ENCODE measurements at regions not wholly inside any gene's neighbourhood (a gene's known extent, or its start where the extent isn't known, plus 50 kb on each side); places are given as distances from the start of the nearest gene placed in this dataset.

- no peaks in the 10 kb centered on the region for H3K4me1 ChIP-seq
- H3K27ac ChIP-seq: no peak overlapping the region
- no peaks in the 10 kb centered on the region for H3K27me3 ChIP-seq
- no peak for ATAC-seq
- H3K4me3 ChIP-seq: no peak overlapping the region
- no peaks in the 10 kb centered on the region for H3K36me3 ChIP-seq
- no peaks in the 10 kb centered on the region for H3K9me3 ChIP-seq
- TF ChIP-seq EP300 (IDR thresholded peaks at IDR 0.05) (no peak), POLR2A (IDR thresholded peaks at IDR 0.05) (no peak), POLR2AphosphoS5 (IDR thresholded peaks at IDR 0.05) (no peak), CTCF (IDR thresholded peaks at IDR 0.05) (no peak)
- WGBS, 2 donors (ENCODE audit: low coverage in 1 of 2): 45 to 53% methylated on average over 3 of the region's 3 CpGs
Observed at GRCh38 chr5:92566113-92566786, 1014.8 kb downstream of the NR2F1-AS1 start.

DNA sequence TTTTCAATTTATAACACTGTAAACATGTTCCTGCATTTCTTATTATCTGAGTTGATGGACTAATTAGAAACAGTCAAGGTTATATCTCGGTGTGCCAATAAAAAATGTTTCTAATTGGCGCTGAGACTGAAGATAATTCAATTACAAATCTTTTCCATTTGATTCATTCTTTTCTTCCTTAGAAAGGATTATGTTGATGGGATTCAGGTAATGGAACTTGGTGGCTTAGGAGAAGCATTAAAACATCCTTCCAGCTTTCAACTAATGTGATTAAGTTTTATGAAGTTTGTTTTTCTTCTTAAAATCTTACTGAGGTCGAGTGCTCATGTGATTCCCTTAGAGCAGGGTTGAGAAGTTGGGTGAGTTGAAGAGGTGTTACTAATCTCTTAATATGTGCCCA is 1015.3 kb downstream of the NR2F1-AS1 start:
- TF ChIP-seq POLR2A (IDR thresholded peaks at IDR 0.05) (no peak), EP300 (IDR thresholded peaks at IDR 0.05) (no peak), POLR2AphosphoS5 (IDR thresholded peaks at IDR 0.05) (no peak), CTCF (IDR thresholded peaks at IDR 0.05) (no peak)
- no peaks in the 10 kb centered on the region for H3K36me3 ChIP-seq
- H3K9me3 ChIP-seq: no peaks in the 10 kb centered on the region
- H3K4me1 ChIP-seq: no peaks in the 10 kb centered on the region
- 65 to 82% methylated on average over 3 of the region's 3 CpGs for WGBS, 2 donors (ENCODE audit: low coverage in 1 of 2)
- no peak overlapping the region for H3K27ac ChIP-seq
- ATAC-seq: no peak
- H3K4me3 ChIP-seq: no peak overlapping the region
- no peaks in the 10 kb centered on the region for H3K27me3 ChIP-seq

- ATAC-seq: no peak
- TF ChIP-seq CTCF (IDR thresholded peaks at IDR 0.05) (no peak), EP300 (IDR thresholded peaks at IDR 0.05) (no peak), POLR2AphosphoS5 (IDR thresholded peaks at IDR 0.05) (no peak), POLR2A (IDR thresholded peaks at IDR 0.05) (no peak)
- H3K27ac ChIP-seq: no peak overlapping the region
- no peaks in the 10 kb centered on the region for H3K4me1 ChIP-seq
- H3K9me3 ChIP-seq: no peaks in the 10 kb centered on the region
- H3K27me3 ChIP-seq: no peaks in the 10 kb centered on the region
- H3K36me3 ChIP-seq: no peaks in the 10 kb centered on the region
- H3K4me3 ChIP-seq: no peak overlapping the region
Observed at GRCh38 chr5:92562065-92562464, 1019.0 kb downstream of the NR2F1-AS1 start.

DNA sequence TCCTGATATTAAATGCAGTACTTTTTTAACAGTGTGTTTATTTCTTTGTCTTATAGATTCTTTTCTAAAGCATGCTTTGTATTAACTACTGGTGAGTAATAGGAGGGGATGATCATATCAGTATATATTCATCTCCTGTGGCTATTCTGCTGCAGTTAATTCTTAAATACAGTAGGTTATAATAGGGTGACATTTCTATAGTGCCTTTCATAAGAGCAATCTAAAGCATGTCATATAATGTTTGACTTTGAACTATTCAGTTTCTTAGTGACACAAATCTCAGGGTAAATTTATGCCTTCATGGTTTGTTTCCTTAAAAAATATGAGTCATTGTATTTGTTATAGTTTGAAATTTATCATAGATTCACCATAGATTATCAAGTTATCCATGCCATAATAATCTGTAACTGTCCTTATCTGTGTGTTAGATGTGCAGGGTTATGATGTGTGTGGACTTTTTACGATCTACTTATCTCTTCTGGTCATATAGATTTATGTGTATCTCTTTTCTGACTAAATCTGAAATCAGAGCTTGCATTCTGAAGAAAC is 1019.5 kb downstream of the NR2F1-AS1 start:
- H3K36me3 ChIP-seq: no peaks in the 10 kb centered on the region
- 71 to 85% methylated on average over 1 of the region's 1 CpG for WGBS, 2 donors (ENCODE audit: low coverage in 1 of 2)
- no peaks in the 10 kb centered on the region for H3K9me3 ChIP-seq
- H3K27me3 ChIP-seq: no peaks in the 10 kb centered on the region
- no peak overlapping the region for H3K4me3 ChIP-seq
- H3K27ac ChIP-seq: no peak overlapping the region
- TF ChIP-seq POLR2A (IDR thresholded peaks at IDR 0.05) (no peak), EP300 (IDR thresholded peaks at IDR 0.05) (no peak), POLR2AphosphoS5 (IDR thresholded peaks at IDR 0.05) (no peak), CTCF (IDR thresholded peaks at IDR 0.05) (no peak)
- no peak for ATAC-seq
- H3K4me1 ChIP-seq: no peaks in the 10 kb centered on the region

DNA sequence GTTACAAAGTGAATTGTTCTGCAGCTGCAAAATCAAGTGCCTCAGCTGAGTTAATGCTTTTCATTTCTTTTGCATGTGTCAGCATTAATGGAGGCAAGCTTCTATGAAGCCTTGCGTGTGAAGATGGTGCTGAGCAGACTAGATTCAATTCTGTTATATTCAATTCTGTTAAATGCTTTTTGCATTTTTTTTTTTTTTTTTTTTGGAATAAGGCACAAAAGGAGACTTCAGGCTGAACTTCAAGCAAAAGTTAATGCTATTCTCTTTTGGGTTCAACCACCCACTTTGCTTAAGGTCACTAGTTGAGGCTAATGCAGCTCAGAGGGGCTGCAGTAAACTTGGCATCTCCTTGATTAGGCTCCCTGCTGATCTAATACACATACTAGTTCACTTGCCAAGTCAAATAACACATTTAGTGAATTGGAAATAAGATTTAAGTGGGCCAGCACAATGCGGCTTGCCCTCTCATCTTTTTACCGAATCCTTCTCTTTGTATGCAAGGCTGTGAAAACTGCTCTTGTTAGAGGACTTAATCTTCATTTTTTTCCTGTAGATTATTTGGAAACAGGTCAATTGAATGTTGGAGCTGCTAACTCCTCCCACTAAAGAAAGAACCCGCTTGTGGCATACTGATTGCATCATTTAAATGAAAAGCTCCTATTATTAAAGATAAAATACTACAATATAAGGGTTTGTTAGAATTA is 1020.2 kb downstream of the NR2F1-AS1 start:
- WGBS, 2 donors (ENCODE audit: low coverage in 1 of 2): 48 to 75% methylated on average over 4 of the region's 4 CpGs
- no peak for TF ChIP-seq CTCF (IDR thresholded peaks at IDR 0.05)
- TF ChIP-seq EP300 (IDR thresholded peaks at IDR 0.05): no peak
- TF ChIP-seq POLR2A (IDR thresholded peaks at IDR 0.05): no peak
- no peak for TF ChIP-seq POLR2AphosphoS5 (IDR thresholded peaks at IDR 0.05)
- H3K9me3 ChIP-seq: no peaks in the 10 kb centered on the region
- H3K4me1 ChIP-seq: no peaks in the 10 kb centered on the region
- H3K27me3 ChIP-seq: no peaks in the 10 kb centered on the region
- no peak overlapping the region for H3K27ac ChIP-seq
- no peak overlapping the region for H3K4me3 ChIP-seq
- no peak for ATAC-seq
- no peaks in the 10 kb centered on the region for H3K36me3 ChIP-seq
